ENCODE measurements at regions not wholly inside any gene's neighbourhood (a gene's known extent, or its start where the extent isn't known, plus 50 kb on each side); places are given as distances from the start of the nearest gene placed in this dataset.

DNA sequence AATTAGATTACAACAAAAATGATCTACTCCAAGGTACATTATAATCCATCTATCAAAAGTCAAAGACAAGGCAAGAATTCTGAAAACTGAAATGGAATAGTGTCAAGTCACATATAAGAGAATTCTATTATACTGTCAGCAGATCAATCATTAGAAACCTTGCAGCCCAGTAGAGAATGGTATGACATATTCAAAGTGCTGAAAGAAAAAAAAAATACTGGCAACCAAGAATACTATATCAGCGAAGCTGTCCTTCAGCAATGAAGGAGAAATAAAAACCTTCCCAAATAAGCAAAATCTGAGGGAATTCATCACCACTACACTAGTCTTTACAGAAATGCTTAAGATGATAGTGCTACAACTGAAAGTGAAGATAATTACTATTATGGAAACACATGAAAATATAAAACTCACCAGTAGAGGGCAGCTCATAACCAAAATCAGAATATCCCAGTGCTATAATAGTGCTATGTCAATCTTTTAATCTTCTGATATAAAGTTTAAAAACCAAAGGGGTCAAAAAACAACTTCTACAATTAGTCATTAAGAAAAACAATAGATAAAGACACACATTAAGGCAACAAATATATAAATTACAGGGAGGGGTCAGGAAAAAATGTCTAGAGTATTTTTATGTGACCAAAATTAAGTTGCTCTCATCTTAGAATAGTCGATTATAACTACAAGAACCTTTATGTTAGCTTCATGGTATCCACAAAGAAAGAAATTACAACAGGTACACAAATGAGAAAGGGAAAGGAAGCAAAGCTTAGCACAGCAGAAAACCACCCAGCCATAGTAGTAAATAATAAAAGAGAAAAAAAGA is 190.7 kb upstream of the CNTN6 start:
- TF ChIP-seq, protein P1, sequence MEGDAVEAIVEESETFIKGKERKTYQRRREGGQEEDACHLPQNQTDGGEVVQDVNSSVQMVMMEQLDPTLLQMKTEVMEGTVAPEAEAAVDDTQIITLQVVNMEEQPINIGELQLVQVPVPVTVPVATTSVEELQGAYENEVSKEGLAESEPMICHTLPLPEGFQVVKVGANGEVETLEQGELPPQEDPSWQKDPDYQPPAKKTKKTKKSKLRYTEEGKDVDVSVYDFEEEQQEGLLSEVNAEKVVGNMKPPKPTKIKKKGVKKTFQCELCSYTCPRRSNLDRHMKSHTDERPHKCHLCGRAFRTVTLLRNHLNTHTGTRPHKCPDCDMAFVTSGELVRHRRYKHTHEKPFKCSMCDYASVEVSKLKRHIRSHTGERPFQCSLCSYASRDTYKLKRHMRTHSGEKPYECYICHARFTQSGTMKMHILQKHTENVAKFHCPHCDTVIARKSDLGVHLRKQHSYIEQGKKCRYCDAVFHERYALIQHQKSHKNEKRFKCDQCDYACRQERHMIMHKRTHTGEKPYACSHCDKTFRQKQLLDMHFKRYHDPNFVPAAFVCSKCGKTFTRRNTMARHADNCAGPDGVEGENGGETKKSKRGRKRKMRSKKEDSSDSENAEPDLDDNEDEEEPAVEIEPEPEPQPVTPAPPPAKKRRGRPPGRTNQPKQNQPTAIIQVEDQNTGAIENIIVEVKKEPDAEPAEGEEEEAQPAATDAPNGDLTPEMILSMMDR (IDR thresholded peaks at IDR 0.05; ENCODE audit: insufficient read depth, low read length, poor library complexity, severe bottlenecking), result peak; percentile 58
- TF ChIP-seq EZH2phosphoT487 (conservative IDR thresholded peaks at IDR 0.05; ENCODE audit: low read length), result no peak
